ENCODE measurements at regions not wholly inside any gene's neighbourhood (a gene's known extent, or its start where the extent isn't known, plus 50 kb on each side); places are given as distances from the start of the nearest gene placed in this dataset.

DNA sequence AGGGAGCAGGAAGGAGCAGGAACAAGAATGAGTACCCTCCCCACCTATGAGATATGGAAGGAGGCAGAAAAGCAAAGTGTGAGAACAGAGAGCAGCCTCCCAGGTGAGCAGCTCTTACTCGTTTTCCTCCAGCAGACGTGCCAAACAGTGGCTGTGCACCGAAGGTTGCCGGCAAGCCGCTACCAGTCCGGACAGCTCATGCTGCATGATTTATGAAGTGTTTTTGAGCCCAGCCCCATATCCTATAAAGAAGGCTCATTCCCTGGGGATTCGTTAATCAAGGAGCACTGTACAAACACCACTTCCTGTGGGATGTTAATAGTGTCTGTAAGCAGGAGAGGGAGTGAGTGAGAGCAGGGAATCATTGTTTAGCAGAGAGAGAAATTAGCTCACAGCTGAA is 118.3 kb upstream of the FOXB1 start:
- TF ChIP-seq, protein P1, sequence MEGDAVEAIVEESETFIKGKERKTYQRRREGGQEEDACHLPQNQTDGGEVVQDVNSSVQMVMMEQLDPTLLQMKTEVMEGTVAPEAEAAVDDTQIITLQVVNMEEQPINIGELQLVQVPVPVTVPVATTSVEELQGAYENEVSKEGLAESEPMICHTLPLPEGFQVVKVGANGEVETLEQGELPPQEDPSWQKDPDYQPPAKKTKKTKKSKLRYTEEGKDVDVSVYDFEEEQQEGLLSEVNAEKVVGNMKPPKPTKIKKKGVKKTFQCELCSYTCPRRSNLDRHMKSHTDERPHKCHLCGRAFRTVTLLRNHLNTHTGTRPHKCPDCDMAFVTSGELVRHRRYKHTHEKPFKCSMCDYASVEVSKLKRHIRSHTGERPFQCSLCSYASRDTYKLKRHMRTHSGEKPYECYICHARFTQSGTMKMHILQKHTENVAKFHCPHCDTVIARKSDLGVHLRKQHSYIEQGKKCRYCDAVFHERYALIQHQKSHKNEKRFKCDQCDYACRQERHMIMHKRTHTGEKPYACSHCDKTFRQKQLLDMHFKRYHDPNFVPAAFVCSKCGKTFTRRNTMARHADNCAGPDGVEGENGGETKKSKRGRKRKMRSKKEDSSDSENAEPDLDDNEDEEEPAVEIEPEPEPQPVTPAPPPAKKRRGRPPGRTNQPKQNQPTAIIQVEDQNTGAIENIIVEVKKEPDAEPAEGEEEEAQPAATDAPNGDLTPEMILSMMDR (IDR thresholded peaks at IDR 0.05 in 8 of 11, conservative IDR thresholded peaks at IDR 0.05 in 3 of 11) = no peak
- TF ChIP-seq POLR2AphosphoS5 (IDR thresholded peaks at IDR 0.05) = no peak

Measured in spleen (tissue), 7 donors.